K562 (cell line): ENCODE measurements at regions not wholly inside any gene's neighbourhood (a gene's known extent, or its start where the extent isn't known, plus 50 kb on each side); places are given as distances from the start of the nearest gene placed in this dataset.

Experiments used
- ATAC-seq: fragments of 200-7000 bp; cut with Tn5 transposase; 3 replicates; pipeline ENCODE4 v1.9.1; 2020; ENCODE audit warnings: moderate library complexity
- BruUV-seq: library from RNA; stranded (reverse); fragments of 400-500 nt; replicated peaks from 2 replicates; lab custom pipeline; 2021; lab: Mats Ljungman, UMichigan
- CTCF ChIA-PET: fragments of 300-600 bp; formaldehyde crosslinking; extraction: SDS; loops from one replicate; lab custom pipeline; 2021; ENCODE audit warnings: low intra/inter-chr PET ratio; lab: Yijun Ruan, JAX
- POLR2A ChIA-PET: fragments of 300-600, 350-650 bp; sonication (Branson Sonifier 250); formaldehyde crosslinking; extraction: SDS; loops from one replicate; lab custom pipeline; 2021; ENCODE audit warnings: antibody characterized with exemption, inconsistent platforms; lab: Yijun Ruan, JAX
- DNase-seq, 4 experiments: peaks; one replicate each; pipeline versions ENCODE4 v3.0.0 to v3.0.0-alpha.2; 2011 to 2018; ENCODE audit warnings: low spot score in 3 of 4, mixed read lengths in 3 of 4; ENCODE audit errors: extremely low read depth in 1 of 4
- FAIRE-seq: peaks from 2 replicates; lab custom pipeline; 2011; peaks lifted over from hg19 to GRCh38; lab: Jason Lieb, UNC
- H2AFZ ChIP-seq: 2 replicates; pipeline ENCODE4 v1.6.0; 2011; ENCODE audit warnings: low read depth, low read length, control low read depth, inconsistent platforms
- H3K27ac ChIP-seq: fragments of 200-600 bp; 3 replicates; pipeline ENCODE4 v1.8.0; 2011; ENCODE audit warnings: low read depth, mild to moderate bottlenecking, control low read depth, inconsistent platforms, low read length, moderate library complexity, mixed read lengths; ENCODE audit errors: extremely low read depth
- H3K27me3 ChIP-seq, 2 experiments: fragments of 300-600 bp in 1 of 2; 2 replicates in 1 of 2; 3 replicates in 1 of 2; pipeline versions ENCODE4 v1.6.0 to v1.8.0; 2011; ENCODE audit warnings: inconsistent platforms in 2 of 2, low read length in 2 of 2, mild to moderate bottlenecking in 1 of 2, mixed read lengths in 1 of 2, moderate library complexity in 1 of 2; ENCODE audit not compliant: control insufficient read depth in 2 of 2, insufficient read depth in 2 of 2
- H3K36me3 ChIP-seq: fragments of 300-600 bp; 3 replicates; pipeline ENCODE4 v1.8.0; 2011; ENCODE audit warnings: mild to moderate bottlenecking, low read length, inconsistent platforms; ENCODE audit not compliant: control insufficient read depth, insufficient read depth
- H3K4me1 ChIP-seq, 2 experiments: fragments of 200-600 bp in 1 of 2; replicated peaks in 1 of 2; 2 replicates in 1 of 2; 3 replicates in 1 of 2; pipeline versions ENCODE4 v1.5.1 to v1.8.0; 2011; ENCODE audit warnings: inconsistent platforms in 2 of 2, low read length in 2 of 2, mild to moderate bottlenecking in 1 of 2, mixed read lengths in 1 of 2, moderate library complexity in 1 of 2; ENCODE audit not compliant: control insufficient read depth in 2 of 2, insufficient read depth in 2 of 2
- H3K4me2 ChIP-seq: 2 replicates; pipeline ENCODE4 v1.6.1; 2011; ENCODE audit warnings: low read length, control low read depth, inconsistent platforms, mixed read lengths; ENCODE audit not compliant: insufficient read depth
- H3K4me3 ChIP-seq: fragments of 200-600 bp; sonication (generic), shearing (Covaris generic); 2 replicates; pipeline ENCODE4 v1.5.1; 2016; ENCODE audit warnings: control low read depth, inconsistent platforms
- H3K79me2 ChIP-seq: fragments of 200-600 bp; 3 replicates; pipeline ENCODE4 v1.8.0; 2011; ENCODE audit warnings: low read length, inconsistent platforms; ENCODE audit not compliant: control insufficient read depth, insufficient read depth
- H3K9ac ChIP-seq, 2 experiments: 2 replicates each; pipeline versions ENCODE4 v1.6.0 to v1.6.1; 2011; ENCODE audit warnings: low read depth in 2 of 2, low read length in 2 of 2, control low read depth in 1 of 2, inconsistent platforms in 1 of 2, mild to moderate bottlenecking in 1 of 2, mixed read lengths in 1 of 2; ENCODE audit not compliant: insufficient read depth in 1 of 2
- H3K9me1 ChIP-seq: one replicate; pipeline ENCODE4 v1.6.0; 2011; ENCODE audit warnings: inconsistent platforms, mild to moderate bottlenecking, low read length, moderate library complexity; ENCODE audit not compliant: control insufficient read depth, insufficient read depth
- H3K9me3 ChIP-seq: replicated peaks from 2 replicates; pipeline ENCODE4 v1.5.1; 2011; ENCODE audit warnings: low read depth, low read length, inconsistent platforms; ENCODE audit not compliant: control insufficient read depth, insufficient read depth
- H4K20me1 ChIP-seq: replicated peaks from 2 replicates; pipeline ENCODE4 v1.6.1; 2011; ENCODE audit warnings: low read length, inconsistent platforms, mixed read lengths; ENCODE audit not compliant: control insufficient read depth, insufficient read depth
- FOXA1 ChIP-seq: fragments of 450-650 bp; IDR thresholded peaks from 2 replicates; pipeline ENCODE4 v1.6.1; 2016; ENCODE audit warnings: mild to moderate bottlenecking, borderline replicate concordance
- GATA2 ChIP-seq: sonication (generic); formaldehyde crosslinking; IDR thresholded peaks from 2 replicates; pipeline ENCODE4 v1.4.0; 2020; ENCODE audit warnings: mild to moderate bottlenecking, missing genetic modification reagents
- MBD2 ChIP-seq: sonication (generic); IDR thresholded peaks from 2 replicates; pipeline ENCODE4 v1.6.1; 2016; ENCODE audit warnings: low read depth, borderline replicate concordance
- NR4A1 ChIP-seq, 2 experiments: fragments of 250-450 bp in 1 of 2; fragments of 450-650 bp in 1 of 2; sonication (Bioruptor Pico) in 1 of 2; IDR thresholded peaks; 2 replicates each; pipeline versions ENCODE4 v1.4.0 to v1.6.1; 2016 to 2020; ENCODE audit warnings: mild to moderate bottlenecking in 2 of 2, missing compliant biosample characterization in 1 of 2, missing genetic modification characterization in 1 of 2, moderate library complexity in 1 of 2
- POLR2G ChIP-seq: fragments of 200-400 bp; formaldehyde crosslinking; IDR thresholded peaks from 2 replicates; pipeline ENCODE4 v1.6.1; 2017; ENCODE audit warnings: low read depth, mild to moderate bottlenecking, antibody characterized with exemption, low read length, moderate library complexity
- RBM25 ChIP-seq: fragments of 200-400 bp; formaldehyde crosslinking; IDR thresholded peaks from 2 replicates; pipeline ENCODE4 v1.6.1; 2018; ENCODE audit warnings: low read length, low read depth, moderate library complexity; ENCODE audit not compliant: severe bottlenecking
- RFX5 ChIP-seq: IDR thresholded peaks from 2 replicates; pipeline ENCODE4 v1.6.1; 2011; ENCODE audit warnings: low read depth, mild to moderate bottlenecking, improper control_type of control experiment, low read length
- SREBF1 ChIP-seq: fragments of 150-350 bp; IDR thresholded peaks from 2 replicates; pipeline ENCODE4 v1.6.1; 2014; ENCODE audit warnings: antibody characterized with exemption, low read depth, low read length, borderline replicate concordance
- TAF7 ChIP-seq: fragments of 450-650 bp; IDR thresholded peaks from 2 replicates; pipeline ENCODE4 v1.6.1; 2016; ENCODE audit warnings: missing genetic modification characterization, missing compliant biosample characterization
- U2AF2 ChIP-seq: fragments of 200-400 bp; formaldehyde crosslinking; optimal IDR thresholded peaks from 2 replicates; pipeline ENCODE3; 2017; ENCODE audit warnings: low read depth, mild to moderate bottlenecking, low read length
- ZNF121 ChIP-seq: sonication (generic); formaldehyde crosslinking; conservative IDR thresholded peaks from 2 replicates; pipeline ENCODE4 v1.8.0; 2022; ENCODE audit warnings: missing genetic modification reagents
- ZNF134 ChIP-seq: fragments of 250-450 bp; sonication (Bioruptor Pico); conservative IDR thresholded peaks from 2 replicates; pipeline ENCODE4 v1.4.0; 2020
- ZNF197 ChIP-seq: fragments of 200-800 bp; sonication (Bioruptor generic); IDR thresholded peaks from 2 replicates; pipeline ENCODE4 v1.6.1; 2016; ENCODE audit warnings: low read depth, missing genetic modification characterization, missing compliant biosample characterization
- in situ Hi-C: fragments of 300-500 bp; cut with MboI; formaldehyde crosslinking; loops from 4 replicates; pipeline ENCODE4 v1.15.0; 2018; ENCODE audit warnings: inconsistent platforms, mixed read lengths
- intact Hi-C: fragments of 100-400 bp; cut with micrococcal nuclease; formaldehyde crosslinking; loops from 2 replicates; pipeline ENCODE4 v1.14.2; 2022
- TF ChIP-seq, protein P1 (sequence below): fragments of 250-450 bp; sonication (Bioruptor Pico); IDR thresholded peaks from 2 replicates; pipeline ENCODE4 v1.4.0; 2020; ENCODE audit warnings: borderline replicate concordance
- TF ChIP-seq, protein P2 (sequence below): sonication (generic); formaldehyde crosslinking; IDR thresholded peaks from 2 replicates; pipeline ENCODE4 v1.8.0; 2023; ENCODE audit warnings: mild to moderate bottlenecking, missing genetic modification reagents
- TF ChIP-seq, protein P3 (sequence below): IDR thresholded peaks from 2 replicates; pipeline ENCODE4 v1.6.1; 2012; ENCODE audit warnings: low read depth, low read length, improper control_type of control experiment, borderline replicate concordance
- TF ChIP-seq, protein P4 (sequence below): sonication (generic); formaldehyde crosslinking; IDR thresholded peaks from 2 replicates; pipeline ENCODE4 v1.8.1; 2023; ENCODE audit warnings: mild to moderate bottlenecking, missing genetic modification reagents

DNA sequence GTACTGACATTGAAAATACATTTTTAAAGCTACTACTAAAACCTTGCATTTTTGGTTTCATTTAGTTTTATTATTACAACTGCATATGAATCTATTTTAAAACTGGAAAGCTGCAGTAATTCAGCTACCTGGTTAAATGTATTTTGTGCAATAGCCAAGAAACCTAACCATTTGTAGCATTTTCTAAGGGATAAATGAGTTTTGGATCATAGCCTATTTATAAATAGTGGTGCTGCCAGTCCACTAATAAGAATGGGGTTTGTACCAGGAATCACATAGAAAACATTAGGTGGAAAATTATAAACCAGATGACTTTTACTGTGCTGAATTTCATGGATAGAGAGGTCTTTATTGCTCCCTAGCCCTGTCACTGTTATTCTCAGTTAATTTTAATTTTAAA is 454.7 kb downstream of the DIPK2A start:
- no peak overlapping the region for H3K4me3 ChIP-seq
- ATAC-seq, result no peak
- H4K20me1 ChIP-seq, result no peaks in the 10 kb centered on the region
- POLR2A ChIA-PET, result no interaction called here
- H3K79me2 ChIP-seq, result no peaks in the 10 kb centered on the region
- CTCF ChIA-PET, result no interaction called here
- no peaks in the 10 kb centered on the region for H3K9me1 ChIP-seq
- no peak overlapping the region for H2AFZ ChIP-seq
- H3K27ac ChIP-seq, result no peak overlapping the region
- no peak for DNase-seq
- FAIRE-seq, result no peak
- no peaks in the 10 kb centered on the region for H3K36me3 ChIP-seq
- no peaks in the 10 kb centered on the region for H3K9me3 ChIP-seq
- in situ Hi-C loops, result no loop called here
- no peak overlapping the region for H3K9ac ChIP-seq
- intact Hi-C loops, result no loop called here
- H3K4me1 ChIP-seq, result no peaks in the 10 kb centered on the region
- BruUV-seq, result no TSS peak
- no peak overlapping the region for H3K4me2 ChIP-seq
- no peaks in the 10 kb centered on the region for H3K27me3 ChIP-seq
- TF ChIP-seq FOXA1 (no peak), GATA2 (no peak), U2AF2 (no peak), NR4A1 (CRISPR knock-in tag; IDR thresholded peaks at IDR 0.05) (no peak), NR4A1 (tag; IDR thresholded peaks at IDR 0.05) (no peak), POLR2G (no peak), MBD2 (no peak), ZNF134 (no peak), TAF7 (tag) (no peak), SREBF1 (no peak), RFX5 (no peak), ZNF197 (CRISPR knock-in tag) (no peak), ZNF121 (CRISPR knock-in tag) (no peak), RBM25 (no peak)
- TF ChIP-seq, protein P1, sequence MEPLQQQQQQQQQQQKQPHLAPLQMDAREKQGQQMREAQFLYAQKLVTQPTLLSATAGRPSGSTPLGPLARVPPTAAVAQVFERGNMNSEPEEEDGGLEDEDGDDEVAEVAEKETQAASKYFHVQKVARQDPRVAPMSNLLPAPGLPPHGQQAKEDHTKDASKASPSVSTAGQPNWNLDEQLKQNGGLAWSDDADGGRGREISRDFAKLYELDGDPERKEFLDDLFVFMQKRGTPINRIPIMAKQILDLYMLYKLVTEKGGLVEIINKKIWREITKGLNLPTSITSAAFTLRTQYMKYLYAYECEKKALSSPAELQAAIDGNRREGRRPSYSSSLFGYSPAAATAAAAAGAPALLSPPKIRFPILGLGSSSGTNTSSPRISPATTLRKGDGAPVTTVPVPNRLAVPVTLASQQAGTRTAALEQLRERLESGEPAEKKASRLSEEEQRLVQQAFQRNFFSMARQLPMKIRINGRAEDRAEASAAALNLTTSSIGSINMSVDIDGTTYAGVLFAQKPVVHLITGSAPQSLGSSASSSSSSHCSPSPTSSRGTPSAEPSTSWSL (CRISPR knock-in tag), result no peak
- TF ChIP-seq, protein P2, sequence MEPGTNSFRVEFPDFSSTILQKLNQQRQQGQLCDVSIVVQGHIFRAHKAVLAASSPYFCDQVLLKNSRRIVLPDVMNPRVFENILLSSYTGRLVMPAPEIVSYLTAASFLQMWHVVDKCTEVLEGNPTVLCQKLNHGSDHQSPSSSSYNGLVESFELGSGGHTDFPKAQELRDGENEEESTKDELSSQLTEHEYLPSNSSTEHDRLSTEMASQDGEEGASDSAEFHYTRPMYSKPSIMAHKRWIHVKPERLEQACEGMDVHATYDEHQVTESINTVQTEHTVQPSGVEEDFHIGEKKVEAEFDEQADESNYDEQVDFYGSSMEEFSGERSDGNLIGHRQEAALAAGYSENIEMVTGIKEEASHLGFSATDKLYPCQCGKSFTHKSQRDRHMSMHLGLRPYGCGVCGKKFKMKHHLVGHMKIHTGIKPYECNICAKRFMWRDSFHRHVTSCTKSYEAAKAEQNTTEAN (CRISPR knock-in tag), result no peak
- TF ChIP-seq, protein P3, sequence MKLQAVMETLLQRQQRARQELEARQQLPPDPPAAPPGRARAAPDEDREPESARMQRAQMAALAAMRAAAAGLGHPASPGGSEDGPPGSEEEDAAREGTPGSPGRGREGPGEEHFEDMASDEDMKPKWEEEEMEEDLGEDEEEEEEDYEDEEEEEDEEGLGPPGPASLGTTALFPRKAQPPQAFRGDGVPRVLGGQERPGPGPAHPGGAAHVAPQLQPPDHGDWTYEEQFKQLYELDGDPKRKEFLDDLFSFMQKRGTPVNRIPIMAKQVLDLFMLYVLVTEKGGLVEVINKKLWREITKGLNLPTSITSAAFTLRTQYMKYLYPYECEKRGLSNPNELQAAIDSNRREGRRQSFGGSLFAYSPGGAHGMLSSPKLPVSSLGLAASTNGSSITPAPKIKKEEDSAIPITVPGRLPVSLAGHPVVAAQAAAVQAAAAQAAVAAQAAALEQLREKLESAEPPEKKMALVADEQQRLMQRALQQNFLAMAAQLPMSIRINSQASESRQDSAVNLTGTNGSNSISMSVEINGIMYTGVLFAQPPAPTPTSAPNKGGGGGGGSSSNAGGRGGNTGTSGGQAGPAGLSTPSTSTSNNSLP, result no peak
- TF ChIP-seq, protein P4, sequence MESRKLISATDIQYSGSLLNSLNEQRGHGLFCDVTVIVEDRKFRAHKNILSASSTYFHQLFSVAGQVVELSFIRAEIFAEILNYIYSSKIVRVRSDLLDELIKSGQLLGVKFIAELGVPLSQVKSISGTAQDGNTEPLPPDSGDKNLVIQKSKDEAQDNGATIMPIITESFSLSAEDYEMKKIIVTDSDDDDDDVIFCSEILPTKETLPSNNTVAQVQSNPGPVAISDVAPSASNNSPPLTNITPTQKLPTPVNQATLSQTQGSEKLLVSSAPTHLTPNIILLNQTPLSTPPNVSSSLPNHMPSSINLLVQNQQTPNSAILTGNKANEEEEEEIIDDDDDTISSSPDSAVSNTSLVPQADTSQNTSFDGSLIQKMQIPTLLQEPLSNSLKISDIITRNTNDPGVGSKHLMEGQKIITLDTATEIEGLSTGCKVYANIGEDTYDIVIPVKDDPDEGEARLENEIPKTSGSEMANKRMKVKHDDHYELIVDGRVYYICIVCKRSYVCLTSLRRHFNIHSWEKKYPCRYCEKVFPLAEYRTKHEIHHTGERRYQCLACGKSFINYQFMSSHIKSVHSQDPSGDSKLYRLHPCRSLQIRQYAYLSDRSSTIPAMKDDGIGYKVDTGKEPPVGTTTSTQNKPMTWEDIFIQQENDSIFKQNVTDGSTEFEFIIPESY (CRISPR knock-in tag), result no peak
